Caco-2 (cell line): ENCODE measurements at regions not wholly inside any gene's neighbourhood (a gene's known extent, or its start where the extent isn't known, plus 50 kb on each side); places are given as distances from the start of the nearest gene placed in this dataset.

Experiments used
- BruUV-seq: library from RNA; stranded (reverse); fragments of 400-500 nt; replicated peaks from 2 replicates; lab custom pipeline; 2021; lab: Mats Ljungman, UMichigan
- CTCF ChIA-PET: fragments of 300-600 bp; sonication (Branson Sonifier 250); formaldehyde crosslinking; loops from one replicate; lab custom pipeline; 2022; ENCODE audit warnings: antibody characterized with exemption; lab: Charles Lee
- POLR2A ChIA-PET: fragments of 300-600 bp; sonication (Branson Sonifier 250); formaldehyde crosslinking; loops from one replicate; lab custom pipeline; 2022; ENCODE audit warnings: antibody characterized with exemption; lab: Charles Lee
- DNase-seq, 2 experiments: peaks; one replicate each; pipeline versions ENCODE4 v3.0.0 to v3.0.0-alpha.2; 2020 to 2022
- H3K27me3 ChIP-seq: replicated peaks from 2 replicates; pipeline ENCODE4 v1.6.0; 2011; ENCODE audit warnings: low read length; ENCODE audit not compliant: control insufficient read depth, insufficient read depth
- H3K36me3 ChIP-seq: 2 replicates; pipeline ENCODE4 v1.5.1; 2011; ENCODE audit warnings: low read length; ENCODE audit not compliant: control insufficient read depth, insufficient read depth
- H3K4me1 ChIP-seq: fragments of 250-450 bp; sonication (Bioruptor Pico); 2 replicates; pipeline ENCODE4 v1.5.1; 2020; ENCODE audit warnings: mild to moderate bottlenecking
- H3K4me3 ChIP-seq: 2 replicates; pipeline ENCODE4 v1.5.1; 2011; ENCODE audit warnings: low read depth, mild to moderate bottlenecking, control low read depth, low read length
- H3K9me3 ChIP-seq: fragments of 250-450 bp; sonication (Bioruptor Pico); 2 replicates; pipeline ENCODE4 v1.5.1; 2020; ENCODE audit warnings: mild to moderate bottlenecking, moderate library complexity
- H3K27ac Mint-ChIP-seq: one replicate; pipeline ENCODE4 v1.8.0; 2022; ENCODE audit warnings: mixed read lengths; ENCODE audit not compliant: unreplicated experiment
- H3K27me3 Mint-ChIP-seq: one replicate; pipeline ENCODE4 v1.8.0; 2022; ENCODE audit warnings: mixed read lengths; ENCODE audit not compliant: insufficient read depth, unreplicated experiment
- H3K36me3 Mint-ChIP-seq: one replicate; pipeline ENCODE4 v1.8.0; 2022; ENCODE audit warnings: mild to moderate bottlenecking, mixed read lengths; ENCODE audit not compliant: insufficient read depth, unreplicated experiment
- H3K4me1 Mint-ChIP-seq: one replicate; pipeline ENCODE4 v1.8.0; 2022; ENCODE audit warnings: low read depth, mixed read lengths; ENCODE audit not compliant: unreplicated experiment
- H3K4me3 Mint-ChIP-seq: one replicate; pipeline ENCODE4 v1.8.0; 2022; ENCODE audit warnings: mild to moderate bottlenecking, moderate library complexity, mixed read lengths; ENCODE audit not compliant: unreplicated experiment
- H3K9me3 Mint-ChIP-seq: one replicate; pipeline ENCODE4 v1.8.0; 2022; ENCODE audit warnings: mixed read lengths; ENCODE audit not compliant: unreplicated experiment
- CTCF ChIP-seq, 2 experiments: fragments of 200-600 bp in 1 of 2; IDR thresholded peaks; 1 replicate in 1 of 2; 2 replicates in 1 of 2; pipeline versions ENCODE4 v1.5.1 to v1.8.0; 2011 to 2022; ENCODE audit warnings: antibody characterized with exemption in 1 of 2, control low read depth in 1 of 2, inconsistent platforms in 1 of 2, low read depth in 1 of 2, low read length in 1 of 2, mild to moderate bottlenecking in 1 of 2, moderate library complexity in 1 of 2; ENCODE audit not compliant: insufficient read depth in 1 of 2, severe bottlenecking in 1 of 2, unreplicated experiment in 1 of 2
- intact Hi-C: fragments of 100-400 bp; cut with micrococcal nuclease; formaldehyde crosslinking; loops from one replicate; pipeline ENCODE4 v1.10.0; 2022; ENCODE audit not compliant: unreplicated experiment

GRCh38 chr17:69882281-69882680 lies 192.7 kb upstream of the KCNJ16 start:
- no peak overlapping the region for H3K4me3 ChIP-seq
- no peaks in the 10 kb centered on the region for H3K36me3 Mint-ChIP-seq
- H3K9me3 Mint-ChIP-seq = no peaks in the 10 kb centered on the region
- POLR2A ChIA-PET = no interaction called here
- no peak for DNase-seq
- no peaks in the 10 kb centered on the region for H3K4me1 Mint-ChIP-seq
- intact Hi-C loops = no loop called here
- no peaks in the 10 kb centered on the region; the same call in 1 of the 2 replicates for H3K27me3 ChIP-seq
- TF ChIP-seq CTCF (IDR thresholded peaks at IDR 0.05; ENCODE audit: insufficient read depth in 1 of 2, low read depth in 1 of 2, low read length in 1 of 2, severe bottlenecking in 1 of 2, unreplicated experiment in 1 of 2) = no peak
- H3K9me3 ChIP-seq = no peaks in the 10 kb centered on the region
- BruUV-seq = no TSS peak
- no peaks in the 10 kb centered on the region for H3K4me1 ChIP-seq
- H3K36me3 ChIP-seq = no peaks in the 10 kb centered on the region
- CTCF ChIA-PET = no interaction called here
- no peak overlapping the region for H3K27ac Mint-ChIP-seq
- no peaks in the 10 kb centered on the region for H3K27me3 Mint-ChIP-seq
- H3K4me3 Mint-ChIP-seq = no peak overlapping the region

DNA sequence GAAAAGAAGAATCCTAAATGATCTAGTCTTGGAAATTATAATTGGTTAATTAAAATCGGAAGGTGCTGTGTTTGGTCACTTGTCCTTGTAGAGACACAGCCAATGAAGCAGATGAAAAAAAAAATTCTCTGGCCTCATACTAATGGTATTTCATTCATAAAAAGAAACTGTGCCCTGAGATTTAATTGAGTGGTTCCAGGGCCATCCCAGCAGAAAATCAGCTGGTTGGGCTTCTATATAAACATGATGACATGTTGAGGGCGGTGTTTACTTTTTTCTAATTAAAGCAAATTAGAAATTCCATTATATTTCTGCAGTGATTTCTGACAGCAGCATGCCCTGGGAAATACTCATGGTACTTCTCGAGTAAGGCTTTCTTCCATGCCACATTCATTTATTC lies 191.9 kb upstream of the KCNJ16 start:
- H3K4me3 ChIP-seq = no peak overlapping the region
- CTCF ChIA-PET = no interaction called here
- no TSS peak for BruUV-seq
- Mint-ChIP-seq H3K36me3 (no peaks in the 10 kb centered on the region), H3K4me1 (no peaks in the 10 kb centered on the region), H3K27ac (no peak overlapping the region), H3K4me3 (no peak overlapping the region), H3K9me3 (no peaks in the 10 kb centered on the region), H3K27me3 (no peaks in the 10 kb centered on the region)
- intact Hi-C loops = no loop called here
- TF ChIP-seq CTCF (IDR thresholded peaks at IDR 0.05; ENCODE audit: insufficient read depth in 1 of 2, low read depth in 1 of 2, low read length in 1 of 2, severe bottlenecking in 1 of 2, unreplicated experiment in 1 of 2) = no peak
- DNase-seq = no peak
- H3K9me3 ChIP-seq = no peaks in the 10 kb centered on the region
- POLR2A ChIA-PET = no interaction called here
- H3K36me3 ChIP-seq = no peaks in the 10 kb centered on the region
- no peaks in the 10 kb centered on the region; the same call in 1 of the 2 replicates for H3K27me3 ChIP-seq
- H3K4me1 ChIP-seq = no peaks in the 10 kb centered on the region

GRCh38 chr17:69884356-69884755 lies 190.7 kb upstream of the KCNJ16 start:
- Histone ChIP-seq H3K4me3 (no peak overlapping the region), H3K27me3 (no peaks in the 10 kb centered on the region; the same call in 1 of the 2 replicates), H3K9me3 (no peaks in the 10 kb centered on the region), H3K36me3 (no peaks in the 10 kb centered on the region), H3K4me1 (no peaks in the 10 kb centered on the region)
- Mint-ChIP-seq H3K9me3 (no peaks in the 10 kb centered on the region), H3K4me3 (no peak overlapping the region), H3K27me3 (no peaks in the 10 kb centered on the region), H3K27ac (no peak overlapping the region), H3K36me3 (no peaks in the 10 kb centered on the region), H3K4me1 (no peaks in the 10 kb centered on the region)
- CTCF ChIA-PET = no interaction called here
- BruUV-seq = no TSS peak
- TF ChIP-seq CTCF (IDR thresholded peaks at IDR 0.05; ENCODE audit: insufficient read depth in 1 of 2, low read depth in 1 of 2, low read length in 1 of 2, severe bottlenecking in 1 of 2, unreplicated experiment in 1 of 2) = no peak
- no peak for DNase-seq
- POLR2A ChIA-PET = no interaction called here
- intact Hi-C loops = no loop called here
